Keratinocyte (primary cell): ENCODE measurements at regions not wholly inside any gene's neighbourhood (a gene's known extent, or its start where the extent isn't known, plus 50 kb on each side); places are given as distances from the start of the nearest gene placed in this dataset.

Source experiments
- DNase-seq: peaks from one replicate; pipeline ENCODE4 v3.0.0-alpha.2; 2011; ENCODE audit warnings: low read depth, missing footprints, low spot score
- FAIRE-seq: peaks from 2 replicates; lab custom pipeline; 2011; peaks lifted over from hg19 to GRCh38; lab: Jason Lieb, UNC
- H2AFZ ChIP-seq: 2 replicates; pipeline ENCODE4 v1.6.0; 2012; ENCODE audit warnings: low read length, control low read depth, inconsistent platforms; ENCODE audit not compliant: control insufficient read depth
- H3K27ac ChIP-seq: 2 replicates; pipeline ENCODE4 v1.5.1; 2011; ENCODE audit warnings: low read length; ENCODE audit not compliant: control insufficient read depth, insufficient read depth
- H3K27me3 ChIP-seq: 3 replicates; pipeline ENCODE4 v1.6.0; 2011; ENCODE audit warnings: low read length; ENCODE audit not compliant: control insufficient read depth, insufficient read depth; ENCODE audit errors: extremely low read depth
- H3K36me3 ChIP-seq, 2 experiments: 2 replicates in 1 of 2; 3 replicates in 1 of 2; pipeline ENCODE4 v1.5.1; 2011; ENCODE audit warnings: low read length in 2 of 2, mild to moderate bottlenecking in 1 of 2; ENCODE audit not compliant: control insufficient read depth in 2 of 2, insufficient read depth in 2 of 2; ENCODE audit errors: extremely low read depth in 1 of 2
- H3K4me1 ChIP-seq: 3 replicates; pipeline ENCODE4 v1.5.1; 2011; ENCODE audit warnings: low read length; ENCODE audit not compliant: control insufficient read depth, insufficient read depth; ENCODE audit errors: extremely low read depth
- H3K4me2 ChIP-seq: 3 replicates; pipeline ENCODE4 v1.6.0; 2011; ENCODE audit warnings: low read depth, low read length; ENCODE audit not compliant: control insufficient read depth, insufficient read depth; ENCODE audit errors: extremely low read depth
- H3K4me3 ChIP-seq, 3 experiments: fragments of 200-600 bp in 1 of 3; sonication (generic) in 1 of 3; 2 replicates in 2 of 3; 3 replicates in 1 of 3; pipeline ENCODE4 v1.5.1; 2011 to 2016; ENCODE audit warnings: low read length in 3 of 3, mild to moderate bottlenecking in 3 of 3, control low read depth in 2 of 3, inconsistent platforms in 1 of 3, low read depth in 1 of 3, mixed read lengths in 1 of 3, mixed run types in 1 of 3, moderate library complexity in 1 of 3; ENCODE audit not compliant: control insufficient read depth in 2 of 3, insufficient read depth in 2 of 3; ENCODE audit errors: extremely low read depth in 1 of 3
- H3K79me2 ChIP-seq: 2 replicates; pipeline ENCODE4 v1.6.0; 2012; ENCODE audit warnings: low read length; ENCODE audit not compliant: control insufficient read depth, insufficient read depth
- H3K9ac ChIP-seq: 3 replicates; pipeline ENCODE4 v1.6.0; 2011; ENCODE audit warnings: low read length; ENCODE audit not compliant: control insufficient read depth, insufficient read depth; ENCODE audit errors: extremely low read depth
- H3K9me1 ChIP-seq: 3 replicates; pipeline ENCODE4 v1.6.0; 2011; ENCODE audit warnings: low read length; ENCODE audit not compliant: control insufficient read depth, insufficient read depth; ENCODE audit errors: extremely low read depth
- H3K9me3 ChIP-seq: 2 replicates; pipeline ENCODE4 v1.5.1; 2012; ENCODE audit warnings: low read depth, low read length; ENCODE audit not compliant: control insufficient read depth
- H4K20me1 ChIP-seq: 3 replicates; pipeline ENCODE4 v1.6.0; 2011; ENCODE audit warnings: low read length; ENCODE audit not compliant: control insufficient read depth, insufficient read depth; ENCODE audit errors: extremely low read depth
- CTCF ChIP-seq, 3 experiments: IDR thresholded peaks in 1 of 3; conservative IDR thresholded peaks in 1 of 3; optimal IDR thresholded peaks in 1 of 3; 2 replicates in 2 of 3; 3 replicates in 1 of 3; pipeline versions ENCODE3 to v1.5.1; 2011; ENCODE audit warnings: low read length in 3 of 3, mild to moderate bottlenecking in 3 of 3, moderate library complexity in 2 of 3, control low read depth in 1 of 3, inconsistent platforms in 1 of 3; ENCODE audit not compliant: insufficient read depth in 2 of 3; ENCODE audit errors: extremely low read depth in 1 of 3
- EZH2 ChIP-seq: IDR thresholded peaks from one replicate; pipeline ENCODE4 v1.6.1; 2012; ENCODE audit warnings: inconsistent platforms, mild to moderate bottlenecking, low read length, moderate library complexity
- dilution Hi-C: fragments of 300-500 bp; cut with MboI; formaldehyde crosslinking; loops from one replicate; pipeline ENCODE4 v1.7.0; 2020; ENCODE audit warnings: low sequenced_read_pairs; ENCODE audit not compliant: extremely low pct_ligation_motif_present

DNA sequence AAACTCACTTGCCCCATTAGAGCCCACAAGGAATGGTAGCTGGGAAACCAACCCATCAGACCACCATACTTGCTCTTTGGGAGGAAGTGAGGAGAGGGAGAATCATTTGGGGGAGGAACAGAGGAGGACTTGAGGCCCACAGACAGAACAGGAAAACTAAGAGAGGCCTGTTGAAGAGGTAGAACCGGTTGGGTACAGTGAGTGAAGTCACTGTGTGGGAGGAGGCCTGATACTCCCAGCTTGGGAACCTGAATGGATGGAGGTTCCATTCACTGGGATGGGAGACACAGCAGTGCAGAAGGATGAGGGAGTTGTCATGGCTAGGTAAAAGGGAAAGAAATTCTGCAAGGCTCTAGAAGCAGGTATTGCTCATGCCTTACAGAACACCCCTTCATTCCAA lies 63.4 kb upstream of the PSEN2 start:
- DNase-seq (no peak), FAIRE-seq (no peak)
- H2AFZ ChIP-seq, result no peak overlapping the region
- no peaks in the 10 kb centered on the region for H3K4me1 ChIP-seq
- H3K9ac ChIP-seq, result no peak overlapping the region
- H3K36me3 ChIP-seq, result no peaks in the 10 kb centered on the region
- H3K9me1 ChIP-seq, result no peaks in the 10 kb centered on the region
- H3K9me3 ChIP-seq, result no peaks in the 10 kb centered on the region
- no peak overlapping the region for H3K4me3 ChIP-seq
- TF ChIP-seq CTCF (optimal IDR thresholded peaks at IDR 0.05 in 1 of 3, IDR thresholded peaks at IDR 0.05 in 1 of 3, conservative IDR thresholded peaks at IDR 0.05 in 1 of 3; ENCODE audit: extremely low read depth in 1 of 3, insufficient read depth in 2 of 3, low read length in 3 of 3) (no peak), EZH2 (no peak)
- no peaks in the 10 kb centered on the region for H3K79me2 ChIP-seq
- dilution Hi-C loops, result no loop called here
- no peaks in the 10 kb centered on the region for H4K20me1 ChIP-seq
- no peak overlapping the region for H3K27ac ChIP-seq
- no peaks in the 10 kb centered on the region for H3K27me3 ChIP-seq
- H3K4me2 ChIP-seq, result no peak overlapping the region

GRCh38 chr1:226804907-226805759 lies 65.3 kb upstream of the PSEN2 start:
- dilution Hi-C loops, result no loop called here
- Histone ChIP-seq H3K27ac (no peak overlapping the region), H4K20me1 (no peaks in the 10 kb centered on the region), H3K4me1 (no peaks in the 10 kb centered on the region), H3K4me2 (no peak overlapping the region), H3K9me1 (no peaks in the 10 kb centered on the region), H3K9me3 (no peaks in the 10 kb centered on the region), H3K79me2 (no peaks in the 10 kb centered on the region), H3K9ac (no peak overlapping the region), H3K36me3 (no peaks in the 10 kb centered on the region), H2AFZ (no peak overlapping the region), H3K4me3 (no peak overlapping the region), H3K27me3 (no peaks in the 10 kb centered on the region)
- TF ChIP-seq EZH2, result no peak
- no peak for TF ChIP-seq CTCF (optimal IDR thresholded peaks at IDR 0.05 in 1 of 3, IDR thresholded peaks at IDR 0.05 in 1 of 3, conservative IDR thresholded peaks at IDR 0.05 in 1 of 3; ENCODE audit: extremely low read depth in 1 of 3, insufficient read depth in 2 of 3, low read length in 3 of 3)
- FAIRE-seq, result no peak
- DNase-seq, result no peak
